H1 (cell line): ENCODE measurements at regions not wholly inside any gene's neighbourhood (a gene's known extent, or its start where the extent isn't known, plus 50 kb on each side); places are given as distances from the start of the nearest gene placed in this dataset.
"Not testable (repeated sequence)": the region's sequence is repeated elsewhere in the genome, so short reads cannot be mapped to it uniquely, and the experiment has no call there.

Source experiments
- CTCF ChIA-PET: fragments of 300-600 bp; sonication (Branson Sonifier 250); formaldehyde crosslinking; loops from one replicate; lab custom pipeline; 2021; ENCODE audit not compliant: partially characterized antibody; lab: Charles Lee
- POLR2A ChIA-PET: fragments of 300-600 bp; sonication (Branson Sonifier 250); formaldehyde crosslinking; loops from one replicate; lab custom pipeline; 2021; ENCODE audit warnings: inconsistent platforms; ENCODE audit not compliant: partially characterized antibody; lab: Charles Lee
- DNase-seq, 2 experiments: peaks; one replicate each; pipeline versions ENCODE4 v3.0.0 to v3.0.0-alpha.2; 2010 to 2022; ENCODE audit warnings: low spot score in 2 of 2, low read depth in 1 of 2, mixed read lengths in 1 of 2
- FAIRE-seq: peaks from 2 replicates; lab custom pipeline; 2011; peaks lifted over from hg19 to GRCh38; lab: Jason Lieb, UNC
- H2AFZ ChIP-seq: 2 replicates; pipeline ENCODE4 v1.8.1; 2012; ENCODE audit warnings: low read length, inconsistent platforms
- H2AK5ac ChIP-seq: 2 replicates; pipeline ENCODE4 v1.6.1; 2013; ENCODE audit warnings: low read depth, low read length
- H2BK120ac ChIP-seq: replicated peaks from 2 replicates; pipeline ENCODE3; 2013; ENCODE audit warnings: low read depth, low read length, inconsistent platforms
- H2BK12ac ChIP-seq: 2 replicates; pipeline ENCODE4 v1.6.1; 2013; ENCODE audit warnings: low read depth, low read length
- H2BK15ac ChIP-seq: 2 replicates; pipeline ENCODE4 v1.6.1; 2013; ENCODE audit warnings: low read length
- H2BK20ac ChIP-seq: 2 replicates; pipeline ENCODE4 v1.6.1; 2013; ENCODE audit warnings: low read length
- H2BK5ac ChIP-seq: 2 replicates; pipeline ENCODE4 v1.6.1; 2013; ENCODE audit warnings: low read depth, low read length
- H3K14ac ChIP-seq: 2 replicates; pipeline ENCODE4 v1.6.1; 2013; ENCODE audit warnings: inconsistent platforms; ENCODE audit not compliant: insufficient read length
- H3K18ac ChIP-seq: 2 replicates; pipeline ENCODE4 v1.6.1; 2013; ENCODE audit warnings: low read length; ENCODE audit errors: extremely low read depth
- H3K23ac ChIP-seq: 2 replicates; pipeline ENCODE4 v1.6.1; 2013; ENCODE audit warnings: inconsistent platforms; ENCODE audit not compliant: insufficient read length
- H3K23me2 ChIP-seq: 2 replicates; pipeline ENCODE4 v1.6.1; 2013; ENCODE audit warnings: low read depth, low read length
- H3K27ac ChIP-seq: 2 replicates; pipeline ENCODE4 v1.6.1; 2011; ENCODE audit warnings: low read depth, low read length, inconsistent platforms
- H3K27me3 ChIP-seq, 4 experiments: replicated peaks in 1 of 4; 1 replicate in 1 of 4; 2 replicates in 3 of 4; pipeline versions ENCODE4 v1.6.1 to v1.8.1; 2011 to 2013; ENCODE audit warnings: low read length in 3 of 4, mild to moderate bottlenecking in 3 of 4, inconsistent platforms in 2 of 4, mixed read lengths in 2 of 4, moderate library complexity in 1 of 4; ENCODE audit not compliant: control insufficient read depth in 3 of 4, insufficient read depth in 3 of 4; ENCODE audit errors: extremely low read depth in 1 of 4
- H3K36me3 ChIP-seq, 4 experiments: 2 replicates each; pipeline versions ENCODE4 v1.6.1 to v1.8.1; 2011 to 2013; ENCODE audit warnings: mild to moderate bottlenecking in 4 of 4, low read length in 3 of 4, moderate library complexity in 2 of 4, control low read depth in 1 of 4, inconsistent platforms in 1 of 4; ENCODE audit not compliant: insufficient read depth in 4 of 4, control insufficient read depth in 2 of 4
- H3K4ac ChIP-seq: replicated peaks from 2 replicates; pipeline ENCODE3; 2013; ENCODE audit warnings: low read length, low read depth, mixed read lengths, inconsistent platforms; ENCODE audit not compliant: insufficient read length
- H3K4me1 ChIP-seq, 4 experiments: replicated peaks in 1 of 4; 1 replicate in 1 of 4; 2 replicates in 3 of 4; pipeline versions ENCODE4 v1.6.1 to v1.8.1; 2011 to 2013; ENCODE audit warnings: low read length in 3 of 4, inconsistent platforms in 2 of 4, mixed read lengths in 1 of 4; ENCODE audit not compliant: insufficient read depth in 4 of 4, control insufficient read depth in 3 of 4
- H3K4me2 ChIP-seq, 2 experiments: 2 replicates each; pipeline versions ENCODE4 v1.6.1 to v1.8.1; 2011 to 2013; ENCODE audit warnings: low read depth in 2 of 2, low read length in 2 of 2, control low read depth in 1 of 2, inconsistent platforms in 1 of 2, mild to moderate bottlenecking in 1 of 2; ENCODE audit not compliant: insufficient read depth in 1 of 2
- H3K4me3 ChIP-seq, 4 experiments: fragments of 200-600, 300-600 bp in 1 of 4; sonication (generic), shearing (Covaris generic), sonication (Bioruptor Twin) in 1 of 4; 2 replicates each; pipeline versions ENCODE4 v1.5.1 to v1.8.1; 2011 to 2016; ENCODE audit warnings: low read length in 4 of 4, low read depth in 3 of 4, control low read depth in 2 of 4, inconsistent platforms in 2 of 4, mild to moderate bottlenecking in 2 of 4, mixed read lengths in 1 of 4, moderate library complexity in 1 of 4; ENCODE audit not compliant: insufficient read depth in 2 of 4; ENCODE audit errors: extremely low read depth in 1 of 4
- H3K56ac ChIP-seq: replicated peaks from 2 replicates; pipeline ENCODE3; 2013; ENCODE audit warnings: low read depth, mild to moderate bottlenecking, mixed read lengths, low read length, inconsistent platforms; ENCODE audit not compliant: insufficient read length
- H3K79me1 ChIP-seq: 2 replicates; pipeline ENCODE4 v1.6.1; 2013; ENCODE audit warnings: low read depth, low read length, control low read depth
- H3K79me2 ChIP-seq, 2 experiments: 2 replicates each; pipeline versions ENCODE4 v1.6.1 to v1.8.1; 2012 to 2013; ENCODE audit warnings: low read length in 2 of 2, mild to moderate bottlenecking in 2 of 2, inconsistent platforms in 1 of 2; ENCODE audit not compliant: insufficient read depth in 2 of 2, control insufficient read depth in 1 of 2
- H3K9ac ChIP-seq, 4 experiments: replicated peaks in 1 of 4; 1 replicate in 1 of 4; 2 replicates in 3 of 4; pipeline versions ENCODE4 v1.6.1 to v1.8.1; 2011 to 2013; ENCODE audit warnings: low read depth in 3 of 4, low read length in 3 of 4, control low read depth in 2 of 4, mild to moderate bottlenecking in 2 of 4, moderate library complexity in 2 of 4, inconsistent platforms in 1 of 4; ENCODE audit errors: extremely low read depth in 1 of 4
- H3K9me3 ChIP-seq, 2 experiments: 2 replicates each; pipeline versions ENCODE4 v1.6.1 to v1.8.1; 2012 to 2013; ENCODE audit warnings: mild to moderate bottlenecking in 2 of 2, moderate library complexity in 2 of 2, control low read depth in 1 of 2, inconsistent platforms in 1 of 2, low read depth in 1 of 2, low read length in 1 of 2, mixed read lengths in 1 of 2; ENCODE audit not compliant: insufficient read depth in 2 of 2
- H4K20me1 ChIP-seq, 2 experiments: replicated peaks in 1 of 2; 2 replicates each; pipeline versions ENCODE3 to v1.8.1; 2011 to 2013; ENCODE audit warnings: inconsistent platforms in 2 of 2, low read length in 2 of 2, mild to moderate bottlenecking in 1 of 2; ENCODE audit not compliant: insufficient read depth in 2 of 2, control insufficient read depth in 1 of 2
- H4K5ac ChIP-seq: 2 replicates; pipeline ENCODE4 v1.6.1; 2013; ENCODE audit warnings: low read length, low read depth, mixed read lengths, inconsistent platforms; ENCODE audit not compliant: insufficient read length
- H4K8ac ChIP-seq: 2 replicates; pipeline ENCODE4 v1.8.0; 2013; ENCODE audit warnings: mild to moderate bottlenecking, moderate library complexity, low read length, inconsistent platforms; ENCODE audit not compliant: insufficient read depth; ENCODE audit errors: extremely low read depth
- H4K91ac ChIP-seq: replicated peaks from 2 replicates; pipeline ENCODE3; 2013; ENCODE audit warnings: low read length, mixed read lengths, inconsistent platforms; ENCODE audit not compliant: insufficient read length
- SAP30 ChIP-seq: fragments of 300-600 bp; sonication (generic); IDR thresholded peaks from 2 replicates; pipeline ENCODE4 v1.7.1; 2012; ENCODE audit warnings: low read length, moderate library complexity, mild to moderate bottlenecking, inconsistent platforms; ENCODE audit not compliant: insufficient read depth, insufficient replicate concordance
- WGBS, 2 experiments: shearing (Covaris generic) in 1 of 2; methylation state at CpG; one replicate each; pipeline versions ENCODE4 v1.1.6 to v1.1.7; 2013 to 2015; ENCODE audit warnings: low lambda C conversion rate in 2 of 2, mixed read lengths in 2 of 2, inconsistent platforms in 1 of 2, low coverage in 1 of 2, missing lambda C conversion rate in 1 of 2; ENCODE audit not compliant: insufficient replicate concordance in 2 of 2, insufficient coverage in 1 of 2, insufficient read length in 1 of 2; ENCODE audit errors: extremely low coverage in 1 of 2, missing lambda C conversion rate in 1 of 2; 5-methylcytosine and 5-hydroxymethylcytosine counted together

GRCh38 chr4:124167602-124168001, 544.9 kb downstream of the ANKRD50 start:
- Histone ChIP-seq H3K9ac (no peak overlapping the region), H4K20me1 (no peaks in the 10 kb centered on the region), H3K27me3 (no peaks in the 10 kb centered on the region), H3K18ac (no peak overlapping the region), H4K91ac (no peak overlapping the region)
- TF ChIP-seq SAP30: no peak
- TF ChIP-seq, all 59 proteins: peak for 0
- H3K14ac ChIP-seq: no peak overlapping the region
- no peaks in the 10 kb centered on the region for H3K79me1 ChIP-seq
- no peak overlapping the region for H3K56ac ChIP-seq
- H3K4me2 ChIP-seq: no peak overlapping the region
- H3K4me3 ChIP-seq: no peak overlapping the region
- WGBS, 2 experiments: 97% methylated on average over 2 of the region's 2 CpGs; no CpG with 5 or more reads in 1 of the 2 experiments
- no peak overlapping the region for H2AK5ac ChIP-seq
- no peak overlapping the region for H2BK15ac ChIP-seq
- H4K5ac ChIP-seq: no peak overlapping the region
- ChIA-PET CTCF (interaction anchor here (1.6 kb wide), 1 partner anchor 24 kb away, joined by 3 read pairs; no protein-coding TSS in a partner anchor), POLR2A (no interaction called here)
- FAIRE-seq: no peak
- no peak overlapping the region for H2BK12ac ChIP-seq
- H3K79me2 ChIP-seq: no peaks in the 10 kb centered on the region
- no peaks in the 10 kb centered on the region for H3K4me1 ChIP-seq
- H2BK120ac ChIP-seq: no peak overlapping the region
- H3K27ac ChIP-seq: no peak overlapping the region
- no peaks in the 10 kb centered on the region for H3K23me2 ChIP-seq
- no peaks in the 10 kb centered on the region for H3K36me3 ChIP-seq
- no peak overlapping the region for H4K8ac ChIP-seq
- H2AFZ ChIP-seq: no peak overlapping the region; the same call in none of the 2 replicates
- no peak overlapping the region for H2BK20ac ChIP-seq
- no peak for DNase-seq
- no peaks in the 10 kb centered on the region for H3K9me3 ChIP-seq
- no peak overlapping the region for H3K4ac ChIP-seq
- H2BK5ac ChIP-seq: no peak overlapping the region
- no peak overlapping the region for H3K23ac ChIP-seq

- WGBS, 2 experiments: 87% methylated on average over 1 of the region's 1 CpG; no CpG with 5 or more reads in 1 of the 2 experiments
- H2BK15ac ChIP-seq, H2BK5ac ChIP-seq, H4K20me1 ChIP-seq, H3K4ac ChIP-seq, H3K79me1 ChIP-seq, H2BK20ac ChIP-seq, H3K27ac ChIP-seq, POLR2A ChIA-PET, H3K27me3 ChIP-seq, H3K79me2 ChIP-seq, H3K23me2 ChIP-seq, H4K91ac ChIP-seq, H2BK120ac ChIP-seq, H3K56ac ChIP-seq, H2BK12ac ChIP-seq, H4K8ac ChIP-seq, FAIRE-seq, DNase-seq, H2AFZ ChIP-seq, H3K18ac ChIP-seq, H4K5ac ChIP-seq, H2AK5ac ChIP-seq, H3K23ac ChIP-seq, H3K14ac ChIP-seq, H3K36me3 ChIP-seq, H3K9me3 ChIP-seq, H3K4me3 ChIP-seq, H3K4me2 ChIP-seq, H3K9ac ChIP-seq, H3K4me1 ChIP-seq: not testable (repeated sequence)
- CTCF ChIA-PET: interaction anchor here (0.7 kb wide), 2 partner anchors 351 to 1067 kb away, joined by 3 to 4 read pairs; no protein-coding TSS in a partner anchor
Measured at GRCh38 chr4:124169524-124169923, 543.0 kb downstream of the ANKRD50 start.
